Aorta (tissue), 5 donors: ENCODE measurements at regions not wholly inside any gene's neighbourhood (a gene's known extent, or its start where the extent isn't known, plus 50 kb on each side); places are given as distances from the start of the nearest gene placed in this dataset.
"Not testable (repeated sequence)": the region's sequence is repeated elsewhere in the genome, so short reads cannot be mapped to it uniquely, and the experiment has no call there.

Experiments
- ATAC-seq: fragments of 200-7000 bp; cut with Tn5 transposase; one replicate; pipeline ENCODE4 v1.9.1; 2022; ENCODE audit warnings: moderate library complexity; ENCODE audit not compliant: low FRiP score
- DNase-seq, 2 donors: peaks; one replicate each; pipeline ENCODE4 v3.0.0-alpha.2; 2020
- H3K27ac ChIP-seq, 2 donors: one replicate each; pipeline ENCODE4 v1.5.1; 2013; ENCODE audit warnings: low read length in 2 of 2, mild to moderate bottlenecking in 2 of 2, moderate library complexity in 2 of 2, control low read depth in 1 of 2, inconsistent platforms in 1 of 2, low read depth in 1 of 2
- H3K27me3 ChIP-seq, 2 donors: one replicate each; pipeline ENCODE4 v1.6.1; 2013; ENCODE audit warnings: control low read depth in 1 of 2, low read length in 1 of 2, mild to moderate bottlenecking in 1 of 2, moderate library complexity in 1 of 2; ENCODE audit not compliant: insufficient read depth in 2 of 2, control insufficient read depth in 1 of 2
- H3K36me3 ChIP-seq, 2 donors: one replicate each; pipeline ENCODE4 v1.6.1; 2013; ENCODE audit warnings: control low read depth in 1 of 2, low read length in 1 of 2, mild to moderate bottlenecking in 1 of 2; ENCODE audit not compliant: insufficient read depth in 2 of 2, control insufficient read depth in 1 of 2
- H3K4me1 ChIP-seq, 2 donors: one replicate each; pipeline ENCODE4 v1.6.1; 2013; ENCODE audit warnings: low read length in 2 of 2, control low read depth in 1 of 2, mild to moderate bottlenecking in 1 of 2, moderate library complexity in 1 of 2; ENCODE audit not compliant: insufficient read depth in 2 of 2, control insufficient read depth in 1 of 2
- H3K4me3 ChIP-seq, 2 donors: one replicate each; pipeline ENCODE4 v1.5.1; 2013; ENCODE audit warnings: low read length in 2 of 2, control low read depth in 1 of 2, mild to moderate bottlenecking in 1 of 2
- H3K9me3 ChIP-seq: one replicate; pipeline ENCODE4 v1.6.1; 2013; ENCODE audit warnings: mild to moderate bottlenecking, low read length; ENCODE audit not compliant: control insufficient read depth
- WGBS, 2 donors: extraction: QIAGEN DNeasy Blood & Tissue Kit; methylation state at CpG; one replicate each; pipeline ENCODE4 v1.1.7; 2013; 5-methylcytosine and 5-hydroxymethylcytosine counted together
- intact Hi-C, 2 donors: fragments of 100-400 bp; cut with DNase I; formaldehyde crosslinking; loops; one replicate each; pipeline versions ENCODE4 v1.14.2 to v1.15.0; 2022
- donor health status: healthy with polysubstance abuse.
- donor health status: Bipolar disorder and iron deficiency.
- donor health status: DM: no; HTN: no; CAD: no.
- donor health status: DM: no; HTN: no; CAD: no.
- donor health status: DM: yes; HTN: yes; CAD: no.

DNA sequence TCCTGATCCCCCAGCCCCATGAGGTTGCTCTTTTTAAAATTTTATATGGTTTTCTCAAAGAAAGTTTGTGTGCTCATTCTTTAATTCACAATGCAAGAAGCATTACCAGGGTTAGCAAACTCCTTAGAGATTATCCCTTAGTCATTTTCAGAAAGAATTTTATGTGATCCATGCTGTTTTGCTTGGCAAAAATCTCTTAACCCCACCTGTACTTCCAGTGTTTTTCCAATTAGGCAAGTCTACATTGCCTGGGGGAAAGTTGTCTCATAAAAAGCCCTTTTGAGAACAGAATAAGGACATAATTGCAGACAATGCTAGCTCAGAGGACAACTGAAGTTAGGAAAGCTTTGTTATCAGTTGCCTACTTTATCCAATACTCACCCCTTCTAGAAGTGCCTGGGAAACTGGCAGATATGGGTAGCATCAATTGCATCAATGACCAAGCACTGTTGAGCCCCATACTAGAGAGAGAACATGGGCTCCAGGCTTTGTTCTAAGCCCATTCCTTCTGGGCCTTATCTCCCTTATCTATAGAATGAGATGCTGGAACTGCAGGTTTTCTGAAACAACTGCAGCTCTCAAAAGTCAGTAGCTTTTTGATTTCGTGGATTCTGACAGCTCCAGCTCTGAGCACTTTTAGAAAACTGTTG lies 265.9 kb upstream of the SPHKAP start:
- H3K27ac ChIP-seq: no peak overlapping the region
- no peaks in the 10 kb centered on the region for H3K36me3 ChIP-seq
- H3K9me3 ChIP-seq: peaks cover 2% of the 10 kb centered on the region
- no peak overlapping the region for H3K4me3 ChIP-seq
- H3K4me1 ChIP-seq: no peaks in the 10 kb centered on the region
- H3K27me3 ChIP-seq: no peaks in the 10 kb centered on the region
- intact Hi-C loops: no loop called here
- DNase-seq (no peak), ATAC-seq (no peak)
- 44 to 47% methylated on average over 1 of the region's 1 CpG for WGBS, 2 donors

DNA sequence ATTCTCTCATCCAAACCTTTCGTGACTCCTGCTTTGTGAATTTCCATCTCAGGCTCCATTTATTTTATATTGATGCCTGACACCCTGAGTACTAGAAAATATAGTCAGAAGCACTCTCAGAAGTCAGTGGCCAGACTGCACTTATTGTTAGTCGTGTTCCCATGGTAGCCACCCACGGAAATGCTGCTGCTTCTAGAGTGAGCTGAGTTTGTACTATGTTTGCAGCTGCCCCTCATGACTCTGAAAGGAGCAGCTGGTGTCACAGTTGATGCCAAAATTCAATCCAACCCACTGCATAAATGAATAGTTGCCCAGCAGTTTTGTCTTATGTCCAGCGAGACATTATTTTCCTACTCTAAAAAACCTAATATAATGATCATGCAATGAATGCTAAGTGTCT lies 265.2 kb upstream of the SPHKAP start:
- no peaks in the 10 kb centered on the region for H3K27me3 ChIP-seq
- DNase-seq: no peak
- 64 to 65% methylated on average over 4 of the region's 4 CpGs for WGBS, 2 donors
- no peak overlapping the region for H3K27ac ChIP-seq
- H3K4me1 ChIP-seq: no peaks in the 10 kb centered on the region
- H3K4me3 ChIP-seq: no peak overlapping the region
- peaks cover 2% of the 10 kb centered on the region for H3K9me3 ChIP-seq
- no peak for ATAC-seq
- intact Hi-C loops: no loop called here
- no peaks in the 10 kb centered on the region for H3K36me3 ChIP-seq

DNA sequence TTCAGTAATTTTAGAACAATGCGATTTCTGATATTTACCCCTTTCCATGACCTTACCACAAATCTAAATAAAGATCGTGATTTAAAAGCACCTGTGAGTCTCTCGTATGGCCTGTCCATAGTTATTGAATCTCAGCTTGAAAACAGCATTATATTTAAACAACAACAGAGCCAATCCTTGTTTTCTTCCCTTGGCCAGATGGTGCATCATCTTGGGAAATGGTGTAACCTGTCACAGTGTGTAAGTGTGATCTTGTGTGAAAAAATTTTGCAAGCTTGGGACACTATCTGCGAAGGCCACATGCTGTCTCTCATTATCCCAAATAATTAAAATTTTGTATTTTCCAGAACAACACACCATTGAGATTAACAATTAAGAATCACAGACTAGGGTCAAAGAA lies 262.7 kb upstream of the SPHKAP start:
- intact Hi-C loops: no loop called here
- Histone ChIP-seq H3K4me3 (no peak overlapping the region), H3K4me1 (no peaks in the 10 kb centered on the region), H3K27ac (no peak overlapping the region), H3K9me3 (peaks cover 2% of the 10 kb centered on the region), H3K27me3 (no peaks in the 10 kb centered on the region), H3K36me3 (no peaks in the 10 kb centered on the region)
- 73 to 78% methylated on average over 4 of the region's 4 CpGs for WGBS, 2 donors
- ATAC-seq: no peak
- DNase-seq: no peak

DNA sequence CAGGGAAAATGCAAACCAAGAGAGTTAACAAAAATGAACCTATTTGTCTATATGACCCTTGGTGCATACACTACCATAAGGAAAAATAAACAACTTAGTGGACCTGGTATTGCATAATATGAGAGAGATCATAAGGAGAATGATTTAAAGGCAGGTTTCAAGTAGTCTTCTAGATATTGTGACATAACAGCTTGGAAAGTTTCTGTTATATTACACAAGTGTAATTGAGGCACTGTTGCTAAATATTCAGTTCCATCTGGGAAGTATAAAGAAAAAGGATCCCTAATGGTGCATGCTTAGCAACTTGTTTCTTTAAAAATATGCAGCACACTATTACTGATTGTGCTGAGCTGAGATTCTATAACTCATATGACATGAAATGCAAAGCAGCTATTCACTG lies 252.2 kb upstream of the SPHKAP start:
- no peak for ATAC-seq

DNA sequence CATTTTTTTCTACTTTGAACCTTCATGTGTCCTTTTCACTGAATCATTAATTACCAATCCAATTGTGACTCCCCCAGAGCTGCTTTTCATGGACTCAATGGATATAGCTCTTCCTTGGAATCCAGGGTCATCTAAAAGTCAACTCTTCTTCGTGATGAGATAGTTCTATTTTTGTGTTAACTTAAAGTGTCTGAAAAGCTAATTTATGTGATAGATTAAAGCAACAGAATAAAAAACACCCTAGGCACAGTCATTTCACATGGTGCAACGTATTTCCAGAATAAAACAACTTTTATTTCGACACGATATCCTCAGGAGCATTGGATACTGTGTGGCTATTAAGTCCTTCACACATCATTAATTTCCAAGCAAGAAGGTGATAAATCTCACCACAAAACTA lies 250.6 kb upstream of the SPHKAP start:
- intact Hi-C loops: no loop called here
- Histone ChIP-seq H3K4me3 (no peak overlapping the region), H3K9me3 (peaks cover 6% of the 10 kb centered on the region), H3K27ac (no peak overlapping the region), H3K36me3 (no peaks in the 10 kb centered on the region), H3K4me1 (no peaks in the 10 kb centered on the region), H3K27me3 (no peaks in the 10 kb centered on the region)
- WGBS, 2 donors: 21 to 57% methylated on average over 4 of the region's 4 CpGs
- DNase-seq (no peak), ATAC-seq (no peak)

More for the DNA sequence above, 252.2 kb upstream of the SPHKAP start:
- H3K36me3 ChIP-seq: no peaks in the 10 kb centered on the region
- H3K27ac ChIP-seq: no peak overlapping the region
- H3K27me3 ChIP-seq: no peaks in the 10 kb centered on the region
- no peaks in the 10 kb centered on the region for H3K9me3 ChIP-seq
- no peaks in the 10 kb centered on the region for H3K4me1 ChIP-seq
- DNase-seq: no peak
- no peak overlapping the region for H3K4me3 ChIP-seq
- intact Hi-C loops: no loop called here

DNA sequence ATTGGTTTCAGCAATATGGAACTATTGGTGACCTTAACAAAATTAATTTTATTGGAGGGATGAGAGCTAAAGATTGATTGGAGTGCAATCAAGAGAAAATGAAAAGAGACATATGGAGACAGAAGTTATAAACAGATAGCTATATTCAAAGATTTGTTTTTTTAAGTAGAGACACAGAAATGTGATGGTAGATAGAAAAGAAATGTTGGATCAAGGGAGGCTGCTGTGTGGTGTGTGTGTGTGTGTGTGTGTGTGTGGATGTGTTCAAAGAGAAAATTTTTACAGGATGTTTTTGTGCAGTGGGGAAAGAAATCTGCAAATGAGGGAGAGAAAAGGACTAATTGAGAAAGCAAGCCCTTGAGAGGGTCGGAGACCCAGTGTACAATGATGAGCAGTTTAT lies 249.5 kb upstream of the SPHKAP start:
- Histone ChIP-seq H3K27ac (no peak overlapping the region), H3K36me3 (no peaks in the 10 kb centered on the region), H3K4me1 (no peaks in the 10 kb centered on the region), H3K27me3 (no peaks in the 10 kb centered on the region), H3K9me3 (peaks cover 7% of the 10 kb centered on the region), H3K4me3 (no peak overlapping the region)
- intact Hi-C loops: no loop called here
- DNase-seq (no peak), ATAC-seq (no peak)
- WGBS, 2 donors: 53 to 57% methylated on average over 1 of the region's 1 CpG

DNA sequence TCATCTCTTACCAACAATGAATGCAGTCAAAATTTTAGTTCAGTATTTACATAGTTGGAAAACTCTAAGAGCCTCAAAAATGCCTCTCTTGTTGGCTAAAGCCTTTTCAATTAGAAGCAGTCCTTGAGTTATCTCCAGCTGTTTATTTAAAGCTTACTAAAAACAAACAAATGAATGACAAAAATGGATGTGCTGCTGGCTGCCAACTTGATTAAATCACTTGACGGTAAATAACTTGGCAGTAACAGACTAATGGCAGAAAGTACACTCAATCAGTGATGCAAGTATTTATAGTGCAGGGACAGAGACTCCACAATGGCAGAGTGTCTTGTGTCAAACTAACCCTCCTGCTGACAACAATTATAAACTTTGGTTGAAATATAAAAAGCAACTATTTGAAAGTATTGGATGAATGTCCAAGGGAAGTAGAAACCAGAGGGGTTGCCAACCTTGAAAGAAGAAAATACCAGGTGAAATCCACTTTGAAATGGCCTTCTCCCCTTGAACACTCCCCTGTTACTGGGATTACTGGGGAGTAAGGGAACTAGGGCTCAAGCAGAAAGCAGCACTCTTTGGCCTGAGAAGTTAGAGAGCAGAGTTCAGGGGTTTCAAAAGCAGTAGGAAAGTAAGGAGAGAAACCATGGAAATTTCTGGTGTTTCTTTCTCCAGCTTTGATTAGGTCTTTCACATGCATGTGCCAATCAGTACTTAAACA lies 245.2 kb upstream of the SPHKAP start:
- H3K27me3 ChIP-seq: no peaks in the 10 kb centered on the region
- intact Hi-C loops: no loop called here
- peaks cover 7% of the 10 kb centered on the region for H3K9me3 ChIP-seq
- H3K27ac ChIP-seq: no peak overlapping the region
- 19 to 25% methylated on average over 1 of the region's 1 CpG for WGBS, 2 donors
- DNase-seq: no peak
- H3K4me1 ChIP-seq: no peaks in the 10 kb centered on the region
- no peak for ATAC-seq
- H3K36me3 ChIP-seq: no peaks in the 10 kb centered on the region
- no peak overlapping the region for H3K4me3 ChIP-seq

DNA sequence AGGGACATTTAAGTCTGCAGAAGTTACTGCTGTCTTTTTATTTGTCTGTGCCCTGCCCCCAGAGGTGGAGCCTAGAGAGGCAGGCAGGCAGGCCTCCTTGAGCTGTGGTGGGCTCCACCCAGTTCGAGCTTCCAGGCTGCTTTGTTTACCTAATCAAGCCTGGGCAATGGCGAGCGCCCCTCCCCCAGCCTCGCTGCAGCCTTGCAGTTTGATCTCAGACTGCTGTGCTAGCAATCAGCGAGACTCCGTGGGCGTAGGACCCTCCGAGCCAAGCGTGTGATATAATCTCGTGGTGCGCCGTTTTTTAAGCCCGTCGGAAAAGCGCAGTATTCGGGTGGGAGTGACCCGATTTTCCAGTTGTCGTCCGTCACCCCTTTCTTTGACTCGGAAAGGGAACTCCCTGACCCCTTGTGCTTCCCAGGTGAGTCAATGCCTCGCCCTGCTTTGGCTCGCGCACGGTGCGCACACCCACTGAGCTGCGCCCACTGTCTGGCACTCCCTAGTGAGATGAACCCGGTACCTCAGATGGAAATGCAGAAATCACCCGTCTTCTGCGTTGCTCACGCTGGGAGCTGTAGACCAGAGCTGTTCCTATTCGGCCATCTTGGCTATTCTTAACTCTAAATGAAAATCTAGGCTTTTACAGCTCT lies 244.0 kb upstream of the SPHKAP start:
- ATAC-seq: not testable (repeated sequence)

DNA sequence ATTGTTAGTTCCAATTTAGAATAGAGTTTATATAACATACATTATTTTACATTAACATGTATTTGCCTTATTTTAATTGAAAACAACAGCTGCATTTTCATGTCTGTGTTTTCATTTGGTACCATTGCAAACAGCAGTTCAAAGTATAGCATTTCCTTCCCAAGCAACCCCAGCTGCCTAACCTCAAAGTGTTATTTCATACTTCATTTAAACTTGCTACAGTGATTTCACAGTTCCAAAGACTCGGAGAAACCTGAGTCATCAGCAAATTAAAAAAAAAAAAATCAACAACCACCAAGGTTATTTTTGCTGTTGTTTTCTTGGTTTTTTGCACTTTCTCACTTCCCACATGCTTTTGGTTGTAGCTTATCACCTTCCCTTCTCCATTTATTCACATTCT lies 236.5 kb upstream of the SPHKAP start:
- Histone ChIP-seq H3K27ac (no peak overlapping the region), H3K27me3 (no peaks in the 10 kb centered on the region), H3K4me1 (no peaks in the 10 kb centered on the region), H3K36me3 (no peaks in the 10 kb centered on the region), H3K9me3 (no peaks in the 10 kb centered on the region), H3K4me3 (no peak overlapping the region)
- intact Hi-C loops: no loop called here
- DNase-seq (no peak), ATAC-seq (no peak)
- WGBS, 2 donors: 28 to 39% methylated on average over 1 of the region's 1 CpG

More for the DNA sequence above, 244.0 kb upstream of the SPHKAP start:
- H3K9me3 ChIP-seq, intact Hi-C loops, H3K36me3 ChIP-seq, DNase-seq, H3K27me3 ChIP-seq, H3K4me3 ChIP-seq, H3K27ac ChIP-seq, H3K4me1 ChIP-seq: not testable (repeated sequence)
- 78 to 87% methylated on average over 31 of the region's 31 CpGs for WGBS, 2 donors
